GM12878 (cell line): ENCODE measurements at regions not wholly inside any gene's neighbourhood (a gene's known extent, or its start where the extent isn't known, plus 50 kb on each side); places are given as distances from the start of the nearest gene placed in this dataset.

Experiments
- ATAC-seq: fragments of 200-7000 bp; cut with Tn5 transposase; 3 replicates; pipeline ENCODE4 v1.9.1; 2020; ENCODE audit warnings: mild to moderate bottlenecking, moderate library complexity
- BruUV-seq: library from RNA; stranded (reverse); fragments of 400-500 nt; replicated peaks from 2 replicates; lab custom pipeline; 2021; lab: Mats Ljungman, UMichigan
- CTCF ChIA-PET: fragments of 300-600 bp; sonication (Branson Sonifier 250); formaldehyde crosslinking; extraction: SDS; loops from one replicate; lab custom pipeline; 2021; ENCODE audit warnings: inconsistent platforms; lab: Yijun Ruan, JAX
- POLR2A ChIA-PET: fragments of 350-600 bp; formaldehyde crosslinking; extraction: SDS; loops from one replicate; lab custom pipeline; 2021; ENCODE audit warnings: inconsistent platforms; lab: Charles Lee
- RAD21 ChIA-PET: fragments of 300-600 bp; sonication (Branson Sonifier 250); formaldehyde crosslinking; loops from one replicate; lab custom pipeline; 2023; ENCODE audit warnings: antibody characterized with exemption; ENCODE audit not compliant: unreplicated experiment; lab: Charles Lee
- SMC1A ChIA-PET: fragments of 300-600 bp; sonication (Branson Sonifier 250); formaldehyde crosslinking; loops from one replicate; lab custom pipeline; 2023; ENCODE audit not compliant: unreplicated experiment, uncharacterized antibody; lab: Charles Lee
- DNase-seq: peaks from one replicate; pipeline ENCODE4 v3.0.0-alpha.2; 2011; ENCODE audit warnings: low read depth, low spot score
- FAIRE-seq: peaks from 3 replicates; lab custom pipeline; 2011; peaks lifted over from hg19 to GRCh38; lab: Jason Lieb, UNC
- H2AFZ ChIP-seq: 2 replicates; pipeline ENCODE4 v1.6.0; 2011; ENCODE audit warnings: low read depth, low read length, control low read depth; ENCODE audit not compliant: control insufficient read depth
- H3K27ac ChIP-seq: 2 replicates; pipeline ENCODE4 v1.5.1; 2011; ENCODE audit warnings: control low read depth; ENCODE audit not compliant: control insufficient read depth, insufficient read depth
- H3K27me3 ChIP-seq, 2 experiments: replicated peaks in 1 of 2; 2 replicates each; pipeline versions ENCODE4 v1.6.0 to v1.6.1; 2011; ENCODE audit warnings: low read length in 1 of 2; ENCODE audit not compliant: control insufficient read depth in 2 of 2, insufficient read depth in 2 of 2
- H3K36me3 ChIP-seq, 2 experiments: 2 replicates each; pipeline ENCODE4 v1.5.1; 2011; ENCODE audit warnings: low read length in 1 of 2; ENCODE audit not compliant: control insufficient read depth in 2 of 2, insufficient read depth in 2 of 2
- H3K4me1 ChIP-seq: 2 replicates; pipeline ENCODE4 v1.6.1; 2011; ENCODE audit warnings: mild to moderate bottlenecking, low read length, moderate library complexity, mixed read lengths; ENCODE audit not compliant: control insufficient read depth, insufficient read depth
- H3K4me2 ChIP-seq: 2 replicates; pipeline ENCODE4 v1.6.0; 2011; ENCODE audit warnings: control low read depth; ENCODE audit not compliant: control insufficient read depth, insufficient read depth
- H3K4me3 ChIP-seq: fragments of 200-600 bp; sonication (generic); 2 replicates; pipeline ENCODE4 v1.5.1; 2016
- H3K79me2 ChIP-seq: 2 replicates; pipeline ENCODE4 v1.6.0; 2011; ENCODE audit warnings: low read length; ENCODE audit not compliant: control insufficient read depth, insufficient read depth
- H3K9ac ChIP-seq: 2 replicates; pipeline ENCODE4 v1.8.0; 2011; ENCODE audit warnings: low read length, control low read depth, mixed read lengths; ENCODE audit not compliant: control insufficient read depth, insufficient read depth
- H3K9me3 ChIP-seq: replicated peaks from 3 replicates; pipeline ENCODE4 v1.5.1; 2011; ENCODE audit warnings: mild to moderate bottlenecking, low read length; ENCODE audit not compliant: control insufficient read depth, insufficient read depth
- H4K20me1 ChIP-seq: 2 replicates; pipeline ENCODE4 v1.6.0; 2011; ENCODE audit not compliant: control insufficient read depth, insufficient read depth
- ASH2L ChIP-seq: fragments of 300-600, 200-600 bp; sonication (generic); IDR thresholded peaks from 2 replicates; pipeline ENCODE4 v1.6.1; 2017; ENCODE audit warnings: low read depth, mild to moderate bottlenecking, borderline replicate concordance
- BMI1 ChIP-seq: fragments of 450-650 bp; IDR thresholded peaks from 2 replicates; pipeline ENCODE4 v1.6.1; 2016; ENCODE audit warnings: mild to moderate bottlenecking, moderate library complexity, borderline replicate concordance
- EP300 ChIP-seq, 2 experiments: fragments of 150-350 bp in 1 of 2; IDR thresholded peaks; 2 replicates each; pipeline ENCODE4 v1.6.1; 2011 to 2012; ENCODE audit warnings: low read depth in 2 of 2, low read length in 2 of 2, borderline replicate concordance in 1 of 2, improper control_type of control experiment in 1 of 2, inconsistent platforms in 1 of 2; ENCODE audit not compliant: control insufficient read depth in 1 of 2
- GATAD2B ChIP-seq: fragments of 450-650 bp; conservative IDR thresholded peaks from 2 replicates; pipeline ENCODE4 v1.6.1; 2017; ENCODE audit warnings: low read depth, mild to moderate bottlenecking, moderate library complexity
- HCFC1 ChIP-seq: fragments of 150-350 bp; IDR thresholded peaks from 2 replicates; pipeline ENCODE4 v1.6.1; 2014; ENCODE audit warnings: low read length
- IKZF2 ChIP-seq, 2 experiments: fragments of 450-650 bp; IDR thresholded peaks; 2 replicates each; pipeline ENCODE4 v1.6.1; 2017; ENCODE audit warnings: mild to moderate bottlenecking in 2 of 2, moderate library complexity in 2 of 2
- MYC ChIP-seq: IDR thresholded peaks from 2 replicates; pipeline ENCODE4 v1.6.1; 2011; ENCODE audit warnings: mild to moderate bottlenecking, low read length, moderate library complexity, inconsistent platforms; ENCODE audit not compliant: insufficient read depth, insufficient replicate concordance, insufficient read length, severe bottlenecking
- NFYB ChIP-seq: IDR thresholded peaks from 2 replicates; pipeline ENCODE4 v1.6.1; 2011; ENCODE audit warnings: low read depth, mild to moderate bottlenecking, low read length, improper control_type of control experiment, moderate library complexity; ENCODE audit not compliant: insufficient read depth
- NR2F1 ChIP-seq: fragments of 450-650 bp; conservative IDR thresholded peaks from 2 replicates; pipeline ENCODE4 v1.6.1; 2017; ENCODE audit warnings: mild to moderate bottlenecking
- POLR2AphosphoS5 ChIP-seq: IDR thresholded peaks from 2 replicates; pipeline ENCODE4 v1.6.1; 2011; ENCODE audit warnings: mild to moderate bottlenecking, low read length, inconsistent platforms
- TAF1 ChIP-seq: IDR thresholded peaks from 2 replicates; pipeline ENCODE4 v1.6.1; 2011; ENCODE audit warnings: mild to moderate bottlenecking, low read depth, low read length, borderline replicate concordance
- WRNIP1 ChIP-seq: IDR thresholded peaks from 2 replicates; pipeline ENCODE4 v1.6.1; 2011; ENCODE audit warnings: low read depth, low read length, improper control_type of control experiment, borderline replicate concordance
- YY1 ChIP-seq: IDR thresholded peaks from 2 replicates; pipeline ENCODE4 v1.6.1; 2011; ENCODE audit warnings: low read depth, mild to moderate bottlenecking, low read length
- ZNF217 ChIP-seq: fragments of 450-650 bp; IDR thresholded peaks from 2 replicates; pipeline ENCODE4 v1.6.1; 2017; ENCODE audit warnings: antibody characterized with exemption, mild to moderate bottlenecking
- ZZZ3 ChIP-seq: IDR thresholded peaks from 2 replicates; pipeline ENCODE4 v1.6.1; 2011; ENCODE audit warnings: low read depth; ENCODE audit not compliant: control insufficient read depth, insufficient read length
- WGBS: methylation state at CpG from one replicate; pipeline ENCODE4 v1.1.6; 2016; ENCODE audit warnings: low lambda C conversion rate; ENCODE audit not compliant: insufficient replicate concordance, insufficient coverage; ENCODE audit errors: missing lambda C conversion rate; 5-methylcytosine and 5-hydroxymethylcytosine counted together
- in situ Hi-C: fragments of 300-500 bp; cut with MboI; formaldehyde crosslinking; loops from 9 replicates; pipeline ENCODE4 v1.14.3; 2018; ENCODE audit warnings: mixed read lengths
- intact Hi-C: fragments of 100-400 bp; cut with micrococcal nuclease; formaldehyde crosslinking; loops from one replicate; pipeline ENCODE4 v1.14.2; 2022; ENCODE audit not compliant: unreplicated experiment
- TF ChIP-seq, protein P1 (sequence below): IDR thresholded peaks from 2 replicates; pipeline ENCODE4 v1.6.1; 2011; ENCODE audit warnings: borderline replicate concordance, low read depth, mild to moderate bottlenecking, moderate library complexity, low read length; ENCODE audit not compliant: insufficient read depth, poor library complexity, severe bottlenecking
- TF ChIP-seq, protein P2 (sequence below): IDR thresholded peaks from 2 replicates; pipeline ENCODE4 v1.6.1; 2012; ENCODE audit warnings: mild to moderate bottlenecking, low read depth, low read length
- TF ChIP-seq, protein P3 (sequence below): IDR thresholded peaks from 2 replicates; pipeline ENCODE4 v1.6.1; 2011; ENCODE audit warnings: low read depth, low read length, improper control_type of control experiment, borderline replicate concordance

DNA sequence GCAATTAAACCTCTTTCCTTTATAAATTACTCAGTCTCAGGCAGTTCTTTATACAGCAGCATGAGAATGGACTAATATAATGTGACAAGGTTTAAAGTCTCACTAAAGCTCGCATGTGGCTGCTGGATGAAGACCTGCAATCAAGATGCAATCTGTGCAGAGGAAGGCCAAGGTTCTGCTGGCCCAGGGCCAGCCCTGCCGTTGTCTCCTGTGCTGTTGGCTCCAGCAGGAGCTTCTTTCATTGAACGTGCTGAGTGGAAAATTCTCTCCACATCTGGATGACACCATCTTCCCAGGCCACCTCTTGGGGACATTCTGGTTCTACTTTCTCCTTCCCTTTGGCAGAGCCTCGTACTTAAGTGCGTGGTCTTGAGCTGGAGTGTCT, 742.2 kb downstream of the VRK1 start:
- H3K4me3 ChIP-seq = no peak overlapping the region
- TF ChIP-seq WRNIP1 = no peak
- no peak for TF ChIP-seq NR2F1
- no peak for TF ChIP-seq BMI1
- no peak for TF ChIP-seq GATAD2B
- TF ChIP-seq TAF1 = no peak
- TF ChIP-seq NFYB = no peak
- no peak for TF ChIP-seq IKZF2 (IDR thresholded peaks at IDR 0.05)
- TF ChIP-seq POLR2AphosphoS5 = no peak
- TF ChIP-seq, protein P1, sequence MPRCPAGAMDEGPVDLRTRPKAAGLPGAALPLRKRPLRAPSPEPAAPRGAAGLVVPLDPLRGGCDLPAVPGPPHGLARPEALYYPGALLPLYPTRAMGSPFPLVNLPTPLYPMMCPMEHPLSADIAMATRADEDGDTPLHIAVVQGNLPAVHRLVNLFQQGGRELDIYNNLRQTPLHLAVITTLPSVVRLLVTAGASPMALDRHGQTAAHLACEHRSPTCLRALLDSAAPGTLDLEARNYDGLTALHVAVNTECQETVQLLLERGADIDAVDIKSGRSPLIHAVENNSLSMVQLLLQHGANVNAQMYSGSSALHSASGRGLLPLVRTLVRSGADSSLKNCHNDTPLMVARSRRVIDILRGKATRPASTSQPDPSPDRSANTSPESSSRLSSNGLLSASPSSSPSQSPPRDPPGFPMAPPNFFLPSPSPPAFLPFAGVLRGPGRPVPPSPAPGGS = no peak
- no peak for TF ChIP-seq ASH2L
- no peak for TF ChIP-seq ZNF217
- no peak for TF ChIP-seq EP300 (IDR thresholded peaks at IDR 0.05; ENCODE audit: borderline replicate concordance in 1 of 2, control insufficient read depth in 1 of 2, low read depth in 2 of 2, low read length in 2 of 2)
- no peak for TF ChIP-seq HCFC1
- TF ChIP-seq, protein P2, sequence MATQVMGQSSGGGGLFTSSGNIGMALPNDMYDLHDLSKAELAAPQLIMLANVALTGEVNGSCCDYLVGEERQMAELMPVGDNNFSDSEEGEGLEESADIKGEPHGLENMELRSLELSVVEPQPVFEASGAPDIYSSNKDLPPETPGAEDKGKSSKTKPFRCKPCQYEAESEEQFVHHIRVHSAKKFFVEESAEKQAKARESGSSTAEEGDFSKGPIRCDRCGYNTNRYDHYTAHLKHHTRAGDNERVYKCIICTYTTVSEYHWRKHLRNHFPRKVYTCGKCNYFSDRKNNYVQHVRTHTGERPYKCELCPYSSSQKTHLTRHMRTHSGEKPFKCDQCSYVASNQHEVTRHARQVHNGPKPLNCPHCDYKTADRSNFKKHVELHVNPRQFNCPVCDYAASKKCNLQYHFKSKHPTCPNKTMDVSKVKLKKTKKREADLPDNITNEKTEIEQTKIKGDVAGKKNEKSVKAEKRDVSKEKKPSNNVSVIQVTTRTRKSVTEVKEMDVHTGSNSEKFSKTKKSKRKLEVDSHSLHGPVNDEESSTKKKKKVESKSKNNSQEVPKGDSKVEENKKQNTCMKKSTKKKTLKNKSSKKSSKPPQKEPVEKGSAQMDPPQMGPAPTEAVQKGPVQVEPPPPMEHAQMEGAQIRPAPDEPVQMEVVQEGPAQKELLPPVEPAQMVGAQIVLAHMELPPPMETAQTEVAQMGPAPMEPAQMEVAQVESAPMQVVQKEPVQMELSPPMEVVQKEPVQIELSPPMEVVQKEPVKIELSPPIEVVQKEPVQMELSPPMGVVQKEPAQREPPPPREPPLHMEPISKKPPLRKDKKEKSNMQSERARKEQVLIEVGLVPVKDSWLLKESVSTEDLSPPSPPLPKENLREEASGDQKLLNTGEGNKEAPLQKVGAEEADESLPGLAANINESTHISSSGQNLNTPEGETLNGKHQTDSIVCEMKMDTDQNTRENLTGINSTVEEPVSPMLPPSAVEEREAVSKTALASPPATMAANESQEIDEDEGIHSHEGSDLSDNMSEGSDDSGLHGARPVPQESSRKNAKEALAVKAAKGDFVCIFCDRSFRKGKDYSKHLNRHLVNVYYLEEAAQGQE = no peak
- TF ChIP-seq ZZZ3 = no peak
- no peak for TF ChIP-seq YY1
- TF ChIP-seq, protein P3, sequence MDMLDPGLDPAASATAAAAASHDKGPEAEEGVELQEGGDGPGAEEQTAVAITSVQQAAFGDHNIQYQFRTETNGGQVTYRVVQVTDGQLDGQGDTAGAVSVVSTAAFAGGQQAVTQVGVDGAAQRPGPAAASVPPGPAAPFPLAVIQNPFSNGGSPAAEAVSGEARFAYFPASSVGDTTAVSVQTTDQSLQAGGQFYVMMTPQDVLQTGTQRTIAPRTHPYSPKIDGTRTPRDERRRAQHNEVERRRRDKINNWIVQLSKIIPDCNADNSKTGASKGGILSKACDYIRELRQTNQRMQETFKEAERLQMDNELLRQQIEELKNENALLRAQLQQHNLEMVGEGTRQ = no peak
- no peak for TF ChIP-seq MYC
- no peak overlapping the region for H2AFZ ChIP-seq
- no peak overlapping the region for H3K9ac ChIP-seq
- H3K27me3 ChIP-seq = no peaks in the 10 kb centered on the region
- peaks cover 5% of the 10 kb centered on the region for H3K4me1 ChIP-seq
- ChIA-PET RAD21 (no interaction called here), CTCF (no interaction called here), SMC1A (interaction anchor here (1.0 to 2.4 kb wide), 3 partner anchors 10 to 164 kb away, joined by 3 to 6 read pairs (median 4); no protein-coding TSS in a partner anchor), POLR2A (interaction anchor here (0.6 kb wide), 1 partner anchor 65 kb away, joined by 3 read pairs; no protein-coding TSS in a partner anchor)
- no TSS peak for BruUV-seq
- DNase-seq = no peak
- H3K79me2 ChIP-seq = no peaks in the 10 kb centered on the region
- ATAC-seq = no peak
- H3K36me3 ChIP-seq = no peaks in the 10 kb centered on the region
- no peaks in the 10 kb centered on the region for H3K9me3 ChIP-seq
- no peaks in the 10 kb centered on the region for H4K20me1 ChIP-seq
- H3K4me2 ChIP-seq = no peak overlapping the region
- no peak for FAIRE-seq
- in situ Hi-C loops = no loop called here
- intact Hi-C loops = no loop called here
- H3K27ac ChIP-seq = no peak overlapping the region
- WGBS = 30% methylated on average over 5 of the region's 5 CpGs
